GM12872 (cell line): ENCODE measurements at regions not wholly inside any gene's neighbourhood (a gene's known extent, or its start where the extent isn't known, plus 50 kb on each side); places are given as distances from the start of the nearest gene placed in this dataset.

Experiments used
- TF ChIP-seq, protein P1 (sequence below): IDR thresholded peaks from 3 replicates; pipeline ENCODE4 v1.5.1; 2011; ENCODE audit warnings: low read depth, mild to moderate bottlenecking, low read length, moderate library complexity; ENCODE audit not compliant: insufficient read depth

GRCh38 chr13:29996316-29996715, 145.9 kb upstream of the UBL3 start:
- TF ChIP-seq, protein P1, sequence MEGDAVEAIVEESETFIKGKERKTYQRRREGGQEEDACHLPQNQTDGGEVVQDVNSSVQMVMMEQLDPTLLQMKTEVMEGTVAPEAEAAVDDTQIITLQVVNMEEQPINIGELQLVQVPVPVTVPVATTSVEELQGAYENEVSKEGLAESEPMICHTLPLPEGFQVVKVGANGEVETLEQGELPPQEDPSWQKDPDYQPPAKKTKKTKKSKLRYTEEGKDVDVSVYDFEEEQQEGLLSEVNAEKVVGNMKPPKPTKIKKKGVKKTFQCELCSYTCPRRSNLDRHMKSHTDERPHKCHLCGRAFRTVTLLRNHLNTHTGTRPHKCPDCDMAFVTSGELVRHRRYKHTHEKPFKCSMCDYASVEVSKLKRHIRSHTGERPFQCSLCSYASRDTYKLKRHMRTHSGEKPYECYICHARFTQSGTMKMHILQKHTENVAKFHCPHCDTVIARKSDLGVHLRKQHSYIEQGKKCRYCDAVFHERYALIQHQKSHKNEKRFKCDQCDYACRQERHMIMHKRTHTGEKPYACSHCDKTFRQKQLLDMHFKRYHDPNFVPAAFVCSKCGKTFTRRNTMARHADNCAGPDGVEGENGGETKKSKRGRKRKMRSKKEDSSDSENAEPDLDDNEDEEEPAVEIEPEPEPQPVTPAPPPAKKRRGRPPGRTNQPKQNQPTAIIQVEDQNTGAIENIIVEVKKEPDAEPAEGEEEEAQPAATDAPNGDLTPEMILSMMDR, result no peak

- TF ChIP-seq, protein P1, result no peak
Measured at GRCh38 chr13:29994911-29995595, 144.6 kb upstream of the UBL3 start.

GRCh38 chr13:29993716-29994488, 143.5 kb upstream of the UBL3 start:
- TF ChIP-seq, protein P1, result no peak

GRCh38 chr13:29993196-29993595, 142.8 kb upstream of the UBL3 start:
- TF ChIP-seq, protein P1, result no peak

DNA sequence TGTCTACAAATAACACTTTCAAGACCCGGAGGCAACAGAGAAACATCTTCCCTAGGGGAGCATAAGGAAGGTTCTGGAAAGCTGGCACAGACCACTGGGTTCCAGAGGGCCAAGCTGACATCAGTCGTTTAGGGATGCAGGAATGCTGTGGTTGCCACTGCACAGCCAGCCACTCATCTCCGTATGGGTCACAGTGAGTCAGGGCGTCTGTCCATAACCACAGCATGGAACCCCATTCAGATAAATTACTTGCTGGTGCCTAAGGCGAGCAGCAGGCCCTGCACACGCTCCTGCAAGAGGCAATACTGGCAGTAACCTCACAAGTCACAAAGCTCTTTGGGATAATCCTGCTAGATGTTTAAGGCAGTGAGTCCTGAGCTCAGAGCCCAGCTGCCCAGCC, 140.9 kb upstream of the UBL3 start:
- TF ChIP-seq, protein P1, result no peak

DNA sequence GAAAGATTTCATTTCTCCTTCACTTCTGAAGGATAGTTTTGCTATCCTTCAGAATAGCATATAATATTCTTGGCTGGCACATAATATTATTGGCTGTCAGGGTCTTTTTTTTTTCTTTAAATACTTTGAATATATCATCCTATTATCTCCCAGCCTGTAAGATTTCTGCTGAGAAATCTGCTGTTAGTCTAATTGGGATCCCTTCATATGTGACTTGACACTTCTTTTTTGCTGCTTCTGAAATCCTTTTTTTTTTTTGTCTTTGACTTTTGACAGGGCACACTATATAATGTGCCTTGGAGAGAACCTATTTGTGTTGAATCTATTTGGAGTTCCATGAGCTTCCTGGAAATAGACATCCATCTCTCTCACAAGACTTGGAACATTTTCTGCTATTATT, 136.9 kb upstream of the UBL3 start:
- TF ChIP-seq, protein P1, result no peak

- TF ChIP-seq, protein P1, result no peak
Measured at GRCh38 chr13:29980339-29980738, 129.9 kb upstream of the UBL3 start.
